ENCODE measurements at regions not wholly inside any gene's neighbourhood (a gene's known extent, or its start where the extent isn't known, plus 50 kb on each side); places are given as distances from the start of the nearest gene placed in this dataset.

DNA sequence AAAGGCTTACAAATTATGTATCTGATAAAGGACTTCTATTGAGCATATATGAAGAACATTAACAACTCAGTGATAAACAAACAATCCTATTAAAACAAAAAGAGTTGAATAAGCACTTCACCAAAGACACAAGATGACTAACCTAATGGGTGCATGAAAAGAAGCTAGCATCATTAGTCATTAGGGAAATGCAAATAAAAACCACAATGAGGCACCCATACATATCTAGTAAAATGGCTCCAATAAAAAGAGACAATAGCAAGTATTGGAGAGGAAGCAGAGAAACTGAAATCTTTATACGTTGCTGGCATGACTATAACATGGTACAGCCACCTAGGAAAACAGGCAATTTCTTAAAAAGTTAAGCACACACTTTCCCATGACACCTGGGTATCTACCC, 77.6 kb upstream of the ZMIZ1 start:
- no peak for DNase-seq (ENCODE audit: low read depth)

DNA sequence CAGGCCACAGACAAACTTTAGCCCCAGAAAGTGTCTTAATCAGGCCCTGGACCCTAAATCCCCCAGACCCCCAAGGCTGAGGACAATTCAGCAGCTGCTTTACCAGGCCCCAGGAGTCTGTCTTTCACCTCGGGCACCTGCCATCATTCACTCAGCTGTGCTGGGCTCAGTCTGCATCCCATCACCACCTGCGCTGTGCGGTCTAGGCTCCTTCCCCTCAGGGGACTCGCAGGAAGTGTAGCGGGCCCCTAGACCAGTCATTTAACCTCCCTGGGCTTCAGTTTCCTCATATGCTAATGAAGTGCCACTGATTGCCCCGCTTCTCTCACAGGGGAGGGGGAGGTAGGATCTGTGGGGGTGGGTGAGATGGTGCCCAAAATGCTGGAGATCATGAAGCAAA, 76.4 kb upstream of the ZMIZ1 start:
- no peak for DNase-seq (ENCODE audit: low read depth)

DNA sequence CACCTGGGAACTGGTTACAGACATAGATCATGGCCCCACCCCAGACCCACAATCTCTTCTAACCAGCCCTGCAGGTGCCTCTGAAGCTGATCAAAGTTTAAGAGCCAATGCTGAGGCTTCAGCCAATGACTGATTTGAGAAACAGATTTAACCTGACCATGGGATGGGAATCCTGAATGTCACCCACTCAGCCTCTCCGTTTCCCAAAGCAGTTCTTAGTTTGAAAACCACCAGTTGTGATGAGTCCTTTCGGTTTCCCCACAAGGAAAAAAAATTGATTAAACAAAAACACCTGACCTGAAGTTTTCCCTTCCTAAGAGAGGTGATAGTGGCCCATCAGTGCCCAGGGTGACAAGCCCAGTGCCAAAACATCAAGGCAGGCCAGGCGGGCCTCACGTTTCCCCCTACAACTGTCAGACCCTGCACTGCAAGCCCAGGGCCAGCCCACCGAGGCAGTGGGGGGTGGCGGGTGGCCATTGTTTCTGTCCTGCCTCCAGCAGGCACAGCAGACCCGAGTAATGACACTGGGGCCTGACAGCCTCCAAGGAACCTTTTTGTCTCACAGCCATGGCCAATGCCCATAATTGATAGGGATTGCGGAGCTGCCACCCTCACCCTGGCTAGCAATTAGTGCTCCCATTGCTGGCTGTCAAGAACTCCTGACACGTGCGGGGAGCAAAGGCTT, 75.4 kb upstream of the ZMIZ1 start:
- no peak for DNase-seq (ENCODE audit: low read depth)

DNA sequence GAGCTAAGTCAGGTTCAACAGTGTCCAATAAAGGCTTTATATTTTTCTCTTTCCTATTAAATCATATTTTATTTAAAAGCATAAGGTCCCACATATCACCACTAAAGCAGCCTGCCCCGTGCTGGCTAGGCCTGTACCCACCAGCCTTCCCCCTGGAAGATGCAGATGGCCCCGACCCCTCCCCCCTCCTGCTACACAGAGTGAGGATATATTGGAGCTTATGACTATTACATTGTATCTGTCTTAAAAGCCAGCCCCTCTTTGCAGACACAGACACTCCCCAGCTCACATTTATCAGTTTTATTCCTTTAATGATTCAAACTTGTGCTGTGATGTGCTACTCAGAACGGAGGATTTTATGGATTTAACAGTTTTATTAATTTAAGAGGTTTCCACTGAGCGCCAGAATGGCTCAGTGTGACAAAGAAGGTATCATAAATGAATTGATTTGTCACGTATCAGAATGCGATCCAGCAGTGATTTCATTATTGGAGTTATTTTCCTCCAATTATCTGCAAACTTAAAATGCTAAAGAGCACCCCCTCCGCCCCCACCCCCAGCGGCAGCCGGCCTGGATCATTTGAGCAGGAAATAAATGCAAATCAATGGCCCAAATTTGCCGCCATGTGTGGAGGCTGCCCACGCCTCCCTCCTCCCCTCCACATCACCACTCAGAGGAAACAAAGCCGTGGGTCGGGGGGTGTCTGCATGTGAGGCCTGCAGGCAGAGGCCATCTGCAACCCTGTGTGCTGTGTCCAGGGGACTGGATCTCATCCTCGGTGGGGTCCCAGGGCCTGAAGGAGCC, 72.6 kb upstream of the ZMIZ1 start:
- DNase-seq (ENCODE audit: low read depth): no peak

DNA sequence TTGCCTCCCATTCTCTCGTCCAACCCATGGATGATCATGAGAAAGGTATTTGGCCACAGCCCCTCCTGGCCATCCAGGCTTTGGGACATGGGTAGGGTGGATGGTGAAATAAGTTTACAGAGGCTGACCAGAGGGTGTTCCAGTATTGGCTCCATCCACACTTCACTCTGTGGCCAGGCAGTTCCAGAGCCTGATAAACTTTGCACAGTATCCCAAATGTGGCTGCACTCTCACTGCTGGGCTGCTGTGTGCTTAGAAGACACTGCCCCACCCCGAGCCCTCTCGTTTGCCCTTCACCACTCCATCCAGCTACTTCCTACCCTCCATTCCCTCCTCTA, 72.0 kb upstream of the ZMIZ1 start:
- no peak for DNase-seq (ENCODE audit: low read depth)

DNA sequence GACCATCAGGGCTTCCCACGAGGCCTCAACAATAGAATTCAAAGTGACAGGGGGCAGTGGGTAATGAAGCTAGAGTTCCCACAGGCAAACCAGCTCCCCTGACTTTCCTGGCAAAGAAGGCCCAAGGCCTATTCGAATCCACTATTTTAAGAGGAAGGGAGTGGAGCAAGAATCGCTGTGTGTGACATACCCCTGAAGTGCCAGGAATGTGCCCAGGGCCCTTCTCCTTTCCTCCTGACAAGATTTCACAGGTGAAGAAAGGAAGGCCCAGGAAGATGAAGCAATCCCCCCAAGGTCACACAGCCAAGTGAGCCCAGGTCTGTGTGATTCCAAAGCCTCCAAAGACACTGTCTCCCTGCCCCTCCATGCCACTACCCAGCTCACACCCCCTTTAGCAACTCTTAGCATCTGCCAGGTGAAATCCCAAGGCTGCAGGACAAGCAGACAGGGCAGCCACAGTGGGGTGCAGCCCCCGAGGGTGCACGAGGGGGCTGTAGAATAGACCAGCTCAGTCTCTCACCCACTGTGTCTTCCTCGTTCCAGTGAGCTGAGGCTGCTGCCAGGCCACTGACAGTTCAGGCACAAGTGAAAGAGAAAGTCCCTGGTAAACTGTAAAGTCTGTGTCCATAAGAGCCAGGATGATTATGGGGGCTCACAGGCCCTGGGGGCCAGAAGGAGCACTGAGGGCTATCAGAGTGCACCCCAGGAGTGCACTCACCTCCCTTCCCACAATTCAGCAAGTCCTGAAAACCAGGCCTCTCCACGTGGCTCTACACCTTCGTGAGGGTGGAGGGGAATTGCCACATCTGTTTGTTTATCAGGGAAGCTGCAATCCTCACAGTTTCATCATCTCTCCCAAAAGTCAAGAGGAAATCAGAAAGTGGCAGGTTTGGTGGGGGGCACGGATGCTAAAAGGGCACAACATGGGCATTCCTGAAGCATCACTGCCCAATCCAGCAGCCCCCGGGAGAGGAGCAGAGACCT, 70.8 kb upstream of the ZMIZ1 start:
- DNase-seq (ENCODE audit: low read depth): no peak

DNA sequence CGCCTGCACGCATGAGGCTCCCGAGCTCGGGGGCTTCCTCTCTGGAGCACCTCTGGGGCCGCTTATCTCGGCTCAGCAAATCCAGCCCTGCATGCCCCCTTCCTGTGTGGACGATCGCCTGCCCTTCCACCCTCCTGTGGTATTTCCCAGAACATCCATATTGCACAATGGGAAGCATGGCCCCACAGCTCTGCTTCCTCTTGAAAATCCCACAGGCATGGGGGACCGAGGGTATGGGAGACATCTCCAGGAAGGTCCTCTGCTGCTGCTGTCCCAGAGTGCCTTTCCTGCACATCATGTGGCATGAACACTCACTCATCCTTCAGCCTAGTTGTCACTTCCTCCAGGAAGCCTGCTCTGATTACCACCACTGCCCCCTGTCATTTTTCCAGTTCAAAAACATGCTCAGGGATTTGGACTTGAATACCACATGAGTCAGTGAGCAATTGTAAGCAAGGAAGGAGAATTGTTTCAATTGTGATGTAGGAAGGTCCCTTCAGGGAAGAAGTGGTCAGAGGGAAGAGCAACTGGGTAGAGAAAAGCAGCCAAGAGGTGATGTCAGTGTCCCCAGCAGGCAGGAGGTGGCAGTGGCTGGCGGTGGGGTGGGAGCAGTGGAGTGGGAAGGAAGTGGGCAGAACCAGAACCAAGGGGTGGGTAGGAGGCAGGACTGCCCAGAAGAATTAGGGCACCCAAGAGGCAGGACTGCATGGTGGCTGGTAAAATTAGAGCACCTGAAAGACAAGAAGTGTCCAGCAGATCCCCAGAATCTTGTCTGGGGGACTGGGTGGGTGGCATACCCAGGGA, 67.5 kb upstream of the ZMIZ1 start:
- no peak for DNase-seq (ENCODE audit: low read depth)

DNA sequence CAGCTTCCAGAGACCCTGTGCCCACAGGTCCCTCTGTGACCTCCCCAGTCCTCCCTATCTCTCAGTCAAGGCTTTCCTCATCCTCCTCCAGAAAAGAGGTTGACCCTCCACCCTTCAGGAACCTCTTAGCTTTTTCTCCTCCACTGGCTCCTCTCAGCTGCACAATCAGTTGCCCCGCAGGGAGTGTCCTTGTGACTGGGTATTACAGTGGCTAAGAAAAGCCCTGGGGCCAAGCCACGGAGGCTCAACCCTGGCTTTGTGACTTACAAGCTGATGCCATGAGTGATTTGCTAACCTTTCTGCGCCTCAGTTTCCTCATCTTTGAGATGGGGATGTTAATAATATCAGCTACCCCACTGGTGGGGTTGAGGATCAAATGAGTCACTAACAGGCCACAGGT, 66.4 kb upstream of the ZMIZ1 start:
- no peak for DNase-seq (ENCODE audit: low read depth)

DNA sequence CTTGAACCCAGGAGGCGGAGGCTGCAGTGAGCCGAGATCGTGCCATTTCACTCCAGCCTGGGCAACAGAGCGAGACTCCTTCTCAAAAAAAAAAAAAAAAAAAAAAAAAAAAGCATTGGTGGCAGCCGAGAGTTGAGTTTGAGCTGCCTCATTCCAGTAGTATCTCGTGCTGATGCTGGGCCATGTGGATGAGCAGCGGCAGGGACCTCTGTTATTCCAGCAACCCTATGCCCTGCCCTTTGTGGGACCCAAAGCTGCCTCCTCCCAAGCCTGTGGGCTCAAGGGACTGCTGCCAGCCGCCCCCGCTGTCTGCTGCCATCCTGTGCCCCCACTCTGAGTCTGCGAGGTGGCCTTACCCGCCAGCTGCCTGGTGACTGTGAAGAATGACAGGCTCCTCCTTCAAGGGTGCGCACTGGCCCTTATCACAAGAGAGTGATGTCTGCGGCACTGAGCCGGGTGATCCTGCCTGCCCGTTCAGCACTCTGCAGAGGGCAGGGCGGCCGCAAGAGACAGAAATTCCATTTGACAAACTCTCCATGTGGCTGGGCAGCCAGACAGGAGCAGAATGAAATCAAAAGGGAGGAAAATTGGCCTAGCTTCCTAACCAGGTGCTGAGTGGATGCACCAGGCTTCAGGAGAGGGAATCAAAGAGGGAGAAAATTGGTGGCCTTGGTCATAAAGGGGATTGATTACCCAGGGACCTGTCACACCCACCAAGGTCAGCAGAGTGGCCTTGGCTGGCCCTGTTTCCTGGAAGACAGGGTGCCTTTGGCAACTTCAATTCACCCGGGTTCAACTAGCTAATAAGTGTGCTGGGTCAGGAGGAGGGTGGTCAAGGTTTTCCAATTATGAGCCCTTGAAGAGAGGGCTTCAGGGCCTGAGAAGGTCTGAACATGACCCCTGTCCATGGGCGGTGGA, 65.3 kb upstream of the ZMIZ1 start:
- DNase-seq (ENCODE audit: low read depth): no peak

DNA sequence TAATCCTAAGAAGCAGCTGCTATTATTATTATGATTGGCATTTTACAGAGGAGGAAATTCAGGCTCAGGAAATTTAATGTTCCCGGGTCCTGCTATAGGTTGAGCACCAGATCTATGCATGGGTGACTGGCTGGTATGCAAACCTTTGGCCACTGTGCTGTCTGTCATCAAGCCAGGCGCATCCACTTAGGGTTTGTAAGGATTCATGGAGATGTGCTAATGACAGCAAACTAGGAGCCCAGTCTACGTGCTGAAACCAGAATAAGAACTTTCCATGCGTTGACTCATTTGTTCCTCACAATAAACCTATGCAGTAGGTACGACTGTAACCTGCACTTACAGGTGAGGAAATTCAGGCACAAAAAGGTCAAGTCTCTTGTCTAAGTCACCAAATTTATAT, 64.5 kb upstream of the ZMIZ1 start:
- no peak for DNase-seq (ENCODE audit: low read depth)

DNA sequence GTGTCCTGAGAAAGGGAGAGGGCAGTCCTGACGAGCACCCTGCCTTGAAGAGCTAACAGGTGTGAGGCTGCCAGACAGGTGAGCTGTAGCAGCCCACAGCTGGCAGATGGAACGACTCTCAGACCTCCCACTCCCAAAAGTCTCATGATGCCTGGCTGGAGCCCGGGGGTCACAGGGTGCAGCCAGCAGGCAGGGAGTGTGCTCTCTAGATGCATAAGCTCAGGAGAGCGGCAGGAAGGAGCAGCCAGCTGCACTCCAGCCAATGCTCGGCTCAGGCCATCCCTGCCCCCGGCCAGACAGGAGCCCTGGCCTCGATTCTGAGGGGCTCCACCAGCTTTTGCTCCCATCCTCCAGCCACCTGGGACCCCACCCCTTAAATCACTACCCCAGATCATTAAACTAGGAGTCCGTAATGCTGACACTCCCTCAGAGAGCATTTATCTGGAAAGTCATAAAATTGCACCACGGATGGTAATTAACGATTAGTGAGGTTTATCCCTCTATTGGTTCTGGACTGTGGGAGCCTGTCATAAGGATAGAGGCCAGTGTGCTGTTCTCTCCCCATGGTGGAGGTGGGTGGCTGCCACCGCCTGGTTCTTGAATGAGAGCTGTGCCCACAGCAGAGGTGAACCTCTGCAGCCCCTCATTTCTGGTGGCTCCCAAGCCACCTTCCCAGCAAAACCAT, 63.5 kb upstream of the ZMIZ1 start:
- DNase-seq (ENCODE audit: low read depth): no peak

DNA sequence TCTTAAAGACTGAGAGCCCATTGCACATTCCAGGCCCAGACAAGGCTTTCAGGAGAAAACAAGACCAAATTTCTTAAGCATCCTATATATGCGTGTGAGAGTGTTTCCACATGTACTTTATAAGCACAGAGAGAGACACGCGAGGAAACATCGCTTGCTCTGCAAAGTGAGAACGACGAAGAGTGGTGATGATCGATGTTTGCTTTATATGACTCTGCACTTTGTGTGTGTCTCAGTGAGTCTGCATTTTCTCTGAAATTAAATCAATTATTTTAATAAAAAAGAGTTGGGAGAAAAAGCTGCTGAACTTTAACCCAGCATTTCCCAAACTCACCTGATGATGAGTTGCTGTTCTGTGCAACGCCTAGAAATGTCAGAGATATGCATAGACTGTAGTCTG, 61.7 kb upstream of the ZMIZ1 start:
- no peak for DNase-seq (ENCODE audit: low read depth)

DNA sequence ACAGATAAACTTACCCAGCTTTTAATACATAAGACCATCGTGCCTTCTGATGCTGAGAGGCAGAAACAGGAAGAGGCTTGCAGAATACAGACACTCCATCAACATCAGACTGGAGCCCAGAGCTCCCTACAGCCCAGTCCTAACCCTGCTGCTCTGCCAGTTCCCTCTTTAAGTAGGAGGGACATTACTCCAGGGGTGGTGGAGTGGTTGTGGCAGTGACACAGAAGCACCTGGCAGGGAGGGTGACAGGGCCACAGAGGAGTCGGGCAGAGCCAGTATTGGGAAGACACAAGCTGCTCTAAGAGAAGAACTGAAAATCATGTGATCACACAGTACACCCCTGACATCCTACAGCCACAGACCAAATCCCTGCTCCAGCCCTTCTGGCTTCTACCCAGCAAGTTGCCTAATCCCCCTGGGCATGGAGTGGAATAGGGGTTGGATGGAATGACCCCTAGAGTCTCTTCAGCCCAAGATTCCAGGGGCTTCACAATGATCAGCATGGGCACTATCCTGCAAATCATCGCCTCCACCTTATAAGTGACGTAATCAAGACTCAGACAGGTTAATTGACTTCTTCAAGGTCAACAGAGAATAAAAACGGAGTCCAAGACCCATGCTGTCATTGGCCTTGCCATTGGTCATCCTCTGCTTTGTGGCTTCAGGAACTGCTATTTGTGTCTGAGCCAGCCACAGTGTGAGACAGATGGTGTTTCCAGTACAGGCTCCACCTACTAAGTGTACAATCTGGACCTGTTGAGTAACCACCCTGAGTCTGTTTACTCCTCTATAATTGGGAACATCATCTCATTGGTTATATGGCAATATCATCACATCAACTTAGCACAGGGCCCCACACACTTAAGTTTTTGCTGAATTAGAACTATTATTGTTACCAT, 61.1 kb upstream of the ZMIZ1 start:
- DNase-seq (ENCODE audit: low read depth): no peak

DNA sequence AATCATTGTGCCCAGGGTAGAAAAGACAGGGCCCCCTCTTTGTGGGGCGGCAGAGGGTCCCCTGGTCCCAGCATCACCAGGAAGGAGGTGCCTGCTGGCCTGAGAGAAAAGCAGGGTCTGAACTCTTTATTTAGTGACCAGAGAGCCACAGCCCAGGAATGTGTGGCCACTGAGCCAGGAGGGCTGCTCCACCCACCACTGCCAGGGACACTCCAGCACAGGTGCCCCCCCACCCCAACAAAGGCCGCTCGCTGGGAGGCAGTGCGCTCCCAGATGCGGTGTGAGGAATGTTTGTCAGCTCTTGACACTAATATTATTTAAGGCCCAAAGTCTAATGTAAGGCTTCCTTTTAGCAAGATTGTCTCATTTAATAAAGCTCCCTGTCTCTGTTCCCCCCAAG, 59.6 kb upstream of the ZMIZ1 start:
- no peak for DNase-seq (ENCODE audit: low read depth)

DNA sequence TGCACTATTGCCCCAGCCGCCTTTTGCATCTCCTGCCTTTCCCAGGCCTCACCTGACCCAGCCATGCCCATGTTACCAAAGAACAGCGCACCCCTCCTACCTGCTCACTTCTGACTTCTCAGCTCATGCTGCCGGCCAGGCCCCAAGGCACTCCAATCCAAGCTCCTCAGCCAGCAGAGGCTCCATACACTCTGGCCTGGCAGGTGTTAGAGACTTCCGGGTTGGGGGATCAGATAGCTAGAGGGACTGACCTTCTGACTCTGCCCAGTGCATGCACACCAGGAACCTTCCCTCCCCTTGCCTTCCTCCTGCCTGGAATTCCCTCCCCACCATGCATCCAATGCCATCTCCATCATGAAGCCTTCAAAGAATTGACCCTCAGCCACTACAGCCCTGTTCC, 56.2 kb upstream of the ZMIZ1 start:
- no peak for DNase-seq (ENCODE audit: low read depth)

DNA sequence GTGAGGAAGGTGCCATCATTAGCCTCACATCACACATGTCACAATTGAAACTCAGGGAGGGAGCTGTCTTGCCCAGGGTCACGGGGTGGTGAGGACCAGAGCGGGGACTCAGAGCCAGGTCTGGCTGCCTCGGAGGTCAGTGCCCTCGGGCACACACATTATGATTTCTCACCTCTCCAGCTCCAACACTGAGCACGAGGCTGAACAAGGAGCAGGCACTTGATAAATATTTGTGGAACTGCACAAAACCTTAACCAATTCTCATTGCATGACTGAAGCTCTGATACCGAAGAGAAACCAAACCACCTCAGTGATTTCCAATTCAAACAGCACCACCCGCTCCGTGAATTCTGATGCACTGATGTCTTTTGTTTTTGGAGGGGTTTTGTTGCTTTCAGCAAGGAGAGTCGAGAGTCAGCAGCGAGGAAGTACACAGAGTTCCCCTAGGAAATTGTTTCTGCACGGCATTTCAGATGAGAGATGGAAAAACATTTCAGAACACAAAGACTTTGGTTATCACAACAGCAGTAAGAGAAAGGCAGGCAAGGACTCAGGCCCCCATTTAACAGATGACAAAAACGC, 55.3 kb upstream of the ZMIZ1 start:
- no peak for DNase-seq (ENCODE audit: low read depth)

DNA sequence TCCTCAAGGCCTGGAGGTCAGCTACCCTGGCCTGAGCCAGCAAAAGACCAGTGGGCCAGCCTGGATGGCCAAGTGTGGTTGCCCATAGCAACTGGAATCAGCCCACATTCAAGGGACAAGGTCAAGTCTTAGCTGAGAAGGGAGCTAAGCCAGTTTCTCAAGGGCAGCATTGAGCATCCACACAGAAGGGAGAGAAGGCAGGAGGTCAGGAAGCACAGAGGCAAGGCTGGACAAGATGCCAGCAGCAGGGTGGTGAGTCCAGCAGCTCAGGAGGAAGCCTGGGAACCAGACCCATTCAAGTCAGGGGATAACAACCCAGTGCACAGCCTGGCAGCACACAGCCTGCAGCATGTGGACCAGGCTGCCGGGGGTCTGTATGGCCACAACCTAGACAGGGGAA, 54.0 kb upstream of the ZMIZ1 start:
- DNase-seq (ENCODE audit: low read depth): no peak

DNA sequence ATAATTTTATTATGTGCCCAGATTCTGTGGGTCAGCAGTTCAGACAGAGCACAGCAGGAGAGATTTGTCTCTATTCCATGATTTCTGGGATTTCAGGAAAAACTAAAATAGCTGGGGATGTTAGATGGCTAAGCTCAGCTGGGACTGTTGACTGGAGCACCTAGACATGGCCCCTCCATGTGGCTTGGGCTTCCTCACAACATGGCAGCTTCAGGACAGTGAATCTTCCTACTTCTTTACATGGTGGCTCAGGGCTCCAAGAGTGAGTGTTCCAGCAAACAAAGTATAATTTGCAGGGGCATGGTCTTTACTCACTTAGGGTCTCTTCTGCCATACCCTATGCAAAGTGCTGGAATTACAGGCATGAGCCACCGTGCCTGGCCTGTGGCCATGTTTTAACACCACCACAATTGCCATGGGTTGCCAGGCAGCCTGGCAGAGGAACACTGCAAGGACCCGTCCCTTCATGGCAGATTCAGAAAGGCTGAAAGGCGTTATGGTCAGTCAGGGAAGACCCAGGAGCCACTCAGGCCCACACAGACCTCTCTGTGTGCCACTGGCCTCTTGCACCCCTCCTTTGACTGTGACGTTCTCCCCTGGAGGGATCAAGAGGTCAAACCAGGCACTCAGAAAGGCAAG, 50.8 kb upstream of the ZMIZ1 start:
- no peak for DNase-seq (ENCODE audit: low read depth)

Measured in stimulated activated CD8-positive, alpha-beta memory T cell treated with anti-CD3 and anti-CD28 coated beads, Interleukin-12 subunit alpha, Interleukin-12 subunit beta, amount 100 ng/mL, for 4 hours (primary cell).